ENCODE measurements at regions not wholly inside any gene's neighbourhood (a gene's known extent, or its start where the extent isn't known, plus 50 kb on each side); places are given as distances from the start of the nearest gene placed in this dataset.

- Histone ChIP-seq H3K36me3 (ENCODE audit: insufficient read depth, low read length) (no peaks in the 10 kb centered on the region), H3K79me2 (ENCODE audit: insufficient read depth, low read length) (no peaks in the 10 kb centered on the region), H3K4me1 (ENCODE audit: insufficient read depth, low read length, poor library complexity, severe bottlenecking) (no peaks in the 10 kb centered on the region), H3K4me3 (ENCODE audit: low read length, poor library complexity, severe bottlenecking) (no peak overlapping the region), H3F3A (ENCODE audit: low read depth) (no peaks in the 10 kb centered on the region), H3K9me3 (ENCODE audit: insufficient read depth, low read depth, low read length) (no peaks in the 10 kb centered on the region), H4K20me1 (ENCODE audit: insufficient read depth, low read length, poor library complexity, severe bottlenecking) (no peaks in the 10 kb centered on the region), H3K4me2 (ENCODE audit: low read depth, low read length, poor library complexity, severe bottlenecking) (no peak overlapping the region), H2AFZ (ENCODE audit: low read length) (no peak overlapping the region), H3K9me2 (replicated peaks; ENCODE audit: low read depth, low read length) (no peaks in the 10 kb centered on the region), H3K9ac (ENCODE audit: low read depth, low read length, poor library complexity, severe bottlenecking) (no peak overlapping the region), H3K27me3 (ENCODE audit: insufficient read depth, low read length, poor library complexity, severe bottlenecking) (no peaks in the 10 kb centered on the region)
- TF ChIP-seq CTCF (conservative IDR thresholded peaks at IDR 0.05; ENCODE audit: low read length): no peak
- no peak for TF ChIP-seq EZH2phosphoT487 (IDR thresholded peaks at IDR 0.05; ENCODE audit: borderline replicate concordance)
Measured at GRCh38 chr2:47293976-47294375, 75.1 kb upstream of the EPCAM start.

- TF ChIP-seq CTCF (conservative IDR thresholded peaks at IDR 0.05; ENCODE audit: low read length) (no peak), EZH2phosphoT487 (IDR thresholded peaks at IDR 0.05; ENCODE audit: borderline replicate concordance) (no peak)
- Histone ChIP-seq H2AFZ (ENCODE audit: low read length) (no peak overlapping the region), H3K36me3 (ENCODE audit: insufficient read depth, low read length) (no peaks in the 10 kb centered on the region), H3K27me3 (ENCODE audit: insufficient read depth, low read length, poor library complexity, severe bottlenecking) (no peaks in the 10 kb centered on the region), H3K4me3 (ENCODE audit: low read length, poor library complexity, severe bottlenecking) (no peak overlapping the region), H4K20me1 (ENCODE audit: insufficient read depth, low read length, poor library complexity, severe bottlenecking) (no peaks in the 10 kb centered on the region), H3K9ac (ENCODE audit: low read depth, low read length, poor library complexity, severe bottlenecking) (no peak overlapping the region), H3K9me3 (ENCODE audit: insufficient read depth, low read depth, low read length) (no peaks in the 10 kb centered on the region), H3K9me2 (replicated peaks; ENCODE audit: low read depth, low read length) (no peaks in the 10 kb centered on the region), H3F3A (ENCODE audit: low read depth) (no peaks in the 10 kb centered on the region), H3K4me1 (ENCODE audit: insufficient read depth, low read length, poor library complexity, severe bottlenecking) (no peaks in the 10 kb centered on the region), H3K79me2 (ENCODE audit: insufficient read depth, low read length) (no peaks in the 10 kb centered on the region), H3K4me2 (ENCODE audit: low read depth, low read length, poor library complexity, severe bottlenecking) (no peak overlapping the region)
Measured at GRCh38 chr2:47288864-47289263, 80.2 kb upstream of the EPCAM start.

GRCh38 chr2:47283659-47284058 lies 85.5 kb upstream of the EPCAM start:
- H3K4me2 ChIP-seq (ENCODE audit: low read depth, low read length, poor library complexity, severe bottlenecking): no peak overlapping the region
- H3K9ac ChIP-seq (ENCODE audit: low read depth, low read length, poor library complexity, severe bottlenecking): no peak overlapping the region
- no peak for TF ChIP-seq EZH2phosphoT487 (IDR thresholded peaks at IDR 0.05; ENCODE audit: borderline replicate concordance)
- TF ChIP-seq CTCF (conservative IDR thresholded peaks at IDR 0.05; ENCODE audit: low read length): no peak
- H3K9me2 ChIP-seq (replicated peaks; ENCODE audit: low read depth, low read length): no peaks in the 10 kb centered on the region
- no peaks in the 10 kb centered on the region for H4K20me1 ChIP-seq (ENCODE audit: insufficient read depth, low read length, poor library complexity, severe bottlenecking)
- no peaks in the 10 kb centered on the region for H3F3A ChIP-seq (ENCODE audit: low read depth)
- no peak overlapping the region for H3K4me3 ChIP-seq (ENCODE audit: low read length, poor library complexity, severe bottlenecking)
- no peaks in the 10 kb centered on the region for H3K9me3 ChIP-seq (ENCODE audit: insufficient read depth, low read depth, low read length)
- H2AFZ ChIP-seq (ENCODE audit: low read length): no peak overlapping the region
- H3K79me2 ChIP-seq (ENCODE audit: insufficient read depth, low read length): no peaks in the 10 kb centered on the region
- no peaks in the 10 kb centered on the region for H3K36me3 ChIP-seq (ENCODE audit: insufficient read depth, low read length)
- H3K27me3 ChIP-seq (ENCODE audit: insufficient read depth, low read length, poor library complexity, severe bottlenecking): no peaks in the 10 kb centered on the region
- H3K4me1 ChIP-seq (ENCODE audit: insufficient read depth, low read length, poor library complexity, severe bottlenecking): no peaks in the 10 kb centered on the region
